SU-DHL-6 (cell line): ENCODE measurements at regions not wholly inside any gene's neighbourhood (a gene's known extent, or its start where the extent isn't known, plus 50 kb on each side); places are given as distances from the start of the nearest gene placed in this dataset.

ENCODE experiments used
- EZH2phosphoT487 ChIP-seq: fragments of 200-600 bp; sonication (generic), shearing (Covaris generic); conservative IDR thresholded peaks from 2 replicates; pipeline ENCODE4 v1.6.1; 2018; ENCODE audit warnings: mild to moderate bottlenecking, antibody characterized with exemption, low read length, moderate library complexity, mixed read lengths
- TF ChIP-seq, protein P1 (sequence below): fragments of 200-600 bp; sonication (generic); IDR thresholded peaks from one replicate; pipeline ENCODE4 v1.5.1; 2017; ENCODE audit warnings: antibody characterized with exemption, mild to moderate bottlenecking, low read length, moderate library complexity; ENCODE audit not compliant: insufficient read depth, poor library complexity, severe bottlenecking

DNA sequence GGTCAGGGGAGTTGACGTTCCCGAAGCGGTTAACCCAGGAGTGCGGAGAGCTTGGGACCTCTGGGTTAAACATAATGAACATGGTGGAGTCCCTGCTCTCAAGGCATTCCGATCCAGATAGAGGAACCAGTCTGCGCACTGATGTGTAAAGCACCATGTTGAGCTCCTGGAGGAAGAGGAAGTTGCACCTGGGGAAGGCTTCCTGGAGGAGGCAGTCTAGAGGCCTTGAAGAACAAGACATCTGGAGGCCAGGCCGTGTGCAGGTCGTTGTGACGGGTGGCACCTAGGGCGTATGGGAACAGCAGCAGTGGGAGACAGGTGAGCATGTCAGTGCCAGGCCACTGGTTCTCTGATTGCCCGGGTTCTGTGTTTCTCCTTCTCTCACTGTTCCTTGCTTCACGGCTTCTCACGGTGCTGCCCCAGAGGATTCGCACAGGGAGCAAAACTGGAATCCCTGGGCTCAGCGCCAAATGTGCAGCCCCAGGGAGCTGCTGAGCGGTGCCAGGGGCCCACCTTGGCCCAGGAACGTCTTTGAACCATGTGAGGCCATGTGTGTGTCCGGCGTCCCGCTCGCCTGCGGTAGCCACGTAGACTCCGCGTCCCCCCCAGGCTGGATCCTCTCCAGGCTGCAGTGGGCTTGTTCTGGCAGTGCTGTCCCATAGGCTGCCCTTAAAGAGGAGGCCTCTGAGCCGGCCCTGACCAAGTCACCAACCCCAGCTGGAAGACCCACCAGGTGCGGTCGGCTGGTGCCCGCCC, 122.9 kb upstream of the GALNT2 start:
- no peak for TF ChIP-seq EZH2phosphoT487
- TF ChIP-seq, protein P1, sequence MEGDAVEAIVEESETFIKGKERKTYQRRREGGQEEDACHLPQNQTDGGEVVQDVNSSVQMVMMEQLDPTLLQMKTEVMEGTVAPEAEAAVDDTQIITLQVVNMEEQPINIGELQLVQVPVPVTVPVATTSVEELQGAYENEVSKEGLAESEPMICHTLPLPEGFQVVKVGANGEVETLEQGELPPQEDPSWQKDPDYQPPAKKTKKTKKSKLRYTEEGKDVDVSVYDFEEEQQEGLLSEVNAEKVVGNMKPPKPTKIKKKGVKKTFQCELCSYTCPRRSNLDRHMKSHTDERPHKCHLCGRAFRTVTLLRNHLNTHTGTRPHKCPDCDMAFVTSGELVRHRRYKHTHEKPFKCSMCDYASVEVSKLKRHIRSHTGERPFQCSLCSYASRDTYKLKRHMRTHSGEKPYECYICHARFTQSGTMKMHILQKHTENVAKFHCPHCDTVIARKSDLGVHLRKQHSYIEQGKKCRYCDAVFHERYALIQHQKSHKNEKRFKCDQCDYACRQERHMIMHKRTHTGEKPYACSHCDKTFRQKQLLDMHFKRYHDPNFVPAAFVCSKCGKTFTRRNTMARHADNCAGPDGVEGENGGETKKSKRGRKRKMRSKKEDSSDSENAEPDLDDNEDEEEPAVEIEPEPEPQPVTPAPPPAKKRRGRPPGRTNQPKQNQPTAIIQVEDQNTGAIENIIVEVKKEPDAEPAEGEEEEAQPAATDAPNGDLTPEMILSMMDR: no peak
